ENCODE measurements at regions not wholly inside any gene's neighbourhood (a gene's known extent, or its start where the extent isn't known, plus 50 kb on each side); places are given as distances from the start of the nearest gene placed in this dataset.

- no peak for TF ChIP-seq CTCF (conservative IDR thresholded peaks at IDR 0.05; ENCODE audit: low read depth, low read length)
- no peak for TF ChIP-seq MXI1 (IDR thresholded peaks at IDR 0.05; ENCODE audit: borderline replicate concordance, low read depth, low read length)
- no peak for TF ChIP-seq MAFK (IDR thresholded peaks at IDR 0.05; ENCODE audit: low read depth, low read length)
- TF ChIP-seq POLR2A (IDR thresholded peaks at IDR 0.05; ENCODE audit: low read depth, low read length), result no peak
- TF ChIP-seq USF2 (IDR thresholded peaks at IDR 0.05; ENCODE audit: low read depth, low read length), result no peak
- TF ChIP-seq RAD21 (IDR thresholded peaks at IDR 0.05; ENCODE audit: low read length), result no peak
- TF ChIP-seq RFX5 (IDR thresholded peaks at IDR 0.05; ENCODE audit: low read depth, low read length), result no peak
- no peak for TF ChIP-seq MAZ (IDR thresholded peaks at IDR 0.05; ENCODE audit: borderline replicate concordance, low read depth, low read length)
- TF ChIP-seq ELK1 (IDR thresholded peaks at IDR 0.05; ENCODE audit: borderline replicate concordance, low read depth, low read length), result no peak
- no peak for TF ChIP-seq FOS (IDR thresholded peaks at IDR 0.05; ENCODE audit: low read depth, low read length)
- TF ChIP-seq CEBPB (IDR thresholded peaks at IDR 0.05; ENCODE audit: low read depth, low read length), result no peak
- TF ChIP-seq SMC3 (IDR thresholded peaks at IDR 0.05; ENCODE audit: low read depth, low read length), result no peak
- TF ChIP-seq RCOR1 (IDR thresholded peaks at IDR 0.05; ENCODE audit: insufficient replicate concordance, low read length), result no peak
Measured at GRCh38 chr1:82946096-82946605, 1052.8 kb downstream of the TTLL7 start.
